DOHH2 (cell line): ENCODE measurements at regions not wholly inside any gene's neighbourhood (a gene's known extent, or its start where the extent isn't known, plus 50 kb on each side); places are given as distances from the start of the nearest gene placed in this dataset.
"Not testable (repeated sequence)": the region's sequence is repeated elsewhere in the genome, so short reads cannot be mapped to it uniquely, and the experiment has no call there.

Experiments used
- H3F3A ChIP-seq: fragments of 200-600 bp; sonication (generic), shearing (Covaris generic); 2 replicates; pipeline ENCODE4 v1.6.0; 2016; ENCODE audit warnings: antibody characterized with exemption, mild to moderate bottlenecking; ENCODE audit not compliant: control insufficient read depth, insufficient read depth
- H3K27ac ChIP-seq: fragments of 200-600 bp; sonication (generic); 2 replicates; pipeline ENCODE4 v1.5.1; 2014; ENCODE audit warnings: low read depth, mild to moderate bottlenecking, low read length, moderate library complexity
- H3K27me3 ChIP-seq: fragments of 200-600 bp; sonication (generic); 2 replicates; pipeline ENCODE4 v1.6.1; 2014; ENCODE audit warnings: mild to moderate bottlenecking, low read length, mixed read lengths; ENCODE audit not compliant: control insufficient read depth
- H3K36me3 ChIP-seq: fragments of 200-600 bp; sonication (generic); 2 replicates; pipeline ENCODE4 v1.6.1; 2014; ENCODE audit warnings: mild to moderate bottlenecking, low read length, moderate library complexity, mixed read lengths; ENCODE audit not compliant: control insufficient read depth
- H3K4me1 ChIP-seq: fragments of 200-600 bp; sonication (generic); 2 replicates; pipeline ENCODE4 v1.6.1; 2014; ENCODE audit warnings: mild to moderate bottlenecking, low read length, mixed read lengths; ENCODE audit not compliant: control insufficient read depth
- H3K4me2 ChIP-seq: fragments of 200-600 bp; sonication (generic); 2 replicates; pipeline ENCODE4 v1.6.0; 2014; ENCODE audit warnings: mild to moderate bottlenecking, low read length, moderate library complexity
- H3K4me3 ChIP-seq: fragments of 200-600 bp; sonication (generic); 2 replicates; pipeline ENCODE4 v1.5.1; 2014; ENCODE audit warnings: mild to moderate bottlenecking, low read length, mixed read lengths
- H3K79me2 ChIP-seq: fragments of 200-600 bp; sonication (generic); 2 replicates; pipeline ENCODE4 v1.6.1; 2014; ENCODE audit warnings: mild to moderate bottlenecking, low read length, mixed read lengths; ENCODE audit not compliant: control insufficient read depth
- H3K9me2 ChIP-seq: fragments of 200-600 bp; sonication (generic); replicated peaks from 2 replicates; pipeline ENCODE4 v1.6.1; 2014; ENCODE audit warnings: mild to moderate bottlenecking, low read length, mixed read lengths; ENCODE audit not compliant: control insufficient read depth
- H3K9me3 ChIP-seq: fragments of 200-600 bp; sonication (generic); 2 replicates; pipeline ENCODE4 v1.6.1; 2014; ENCODE audit warnings: antibody characterized with exemption, low read length, mixed read lengths; ENCODE audit not compliant: control insufficient read depth, insufficient read depth
- H4K20me1 ChIP-seq: fragments of 200-600 bp; sonication (generic); 2 replicates; pipeline ENCODE4 v1.6.0; 2014; ENCODE audit warnings: low read depth, mild to moderate bottlenecking, antibody characterized with exemption, low read length, moderate library complexity; ENCODE audit not compliant: control insufficient read depth, insufficient read depth
- CTCF ChIP-seq: fragments of 200-600 bp; sonication (generic); IDR thresholded peaks from one replicate; pipeline ENCODE4 v1.5.1; 2014; ENCODE audit warnings: antibody characterized with exemption, mild to moderate bottlenecking, low read depth, low read length; ENCODE audit not compliant: poor library complexity, severe bottlenecking
- EZH2phosphoT487 ChIP-seq: fragments of 200-600 bp; sonication (generic); IDR thresholded peaks from 2 replicates; pipeline ENCODE4 v1.6.1; 2017; ENCODE audit warnings: borderline replicate concordance, mild to moderate bottlenecking, antibody characterized with exemption, low read length, moderate library complexity, mixed read lengths

DNA sequence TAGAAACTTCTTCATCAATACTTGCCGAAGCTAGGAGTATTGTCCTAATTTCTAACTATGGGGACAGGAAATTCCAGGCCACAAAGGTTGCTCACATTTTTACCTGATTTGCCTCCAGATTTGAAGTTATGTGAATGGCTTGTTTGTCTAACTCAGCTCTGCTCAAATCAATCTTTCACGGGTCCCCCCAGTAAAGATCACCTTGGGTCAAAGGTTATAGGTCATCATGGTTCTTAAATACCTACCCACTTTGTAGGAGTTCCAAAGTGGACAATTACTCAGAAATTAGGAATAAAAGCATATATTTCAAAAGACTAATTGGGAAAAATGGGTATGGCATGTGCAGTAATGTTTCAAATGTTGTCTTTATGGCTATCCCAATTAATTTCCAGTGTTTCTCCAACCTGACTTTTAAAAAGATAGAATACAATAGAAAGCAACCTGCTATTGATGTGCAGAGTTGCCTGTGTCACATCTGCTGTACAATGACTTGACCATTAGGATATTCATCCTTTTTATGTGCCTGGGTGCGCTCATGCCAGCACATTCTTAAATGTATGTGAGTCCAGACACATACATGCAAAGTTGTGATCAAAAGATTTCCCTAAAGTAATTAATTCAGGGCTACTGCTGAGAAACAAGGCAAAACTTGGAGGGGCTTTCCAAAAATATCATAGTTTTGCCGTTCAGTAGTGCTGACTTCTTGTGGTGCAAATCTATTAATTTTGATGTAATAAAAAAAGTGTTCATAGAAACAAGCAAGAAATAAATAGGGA, 126.1 kb downstream of the MYCN start:
- Histone ChIP-seq H3K36me3 (no peaks in the 10 kb centered on the region), H3K4me2 (no peak overlapping the region), H3K27ac (no peak overlapping the region), H3K4me3 (no peak overlapping the region), H3K79me2 (no peaks in the 10 kb centered on the region), H3K9me2 (no peaks in the 10 kb centered on the region), H4K20me1 (no peaks in the 10 kb centered on the region), H3F3A (no peaks in the 10 kb centered on the region), H3K9me3 (peaks cover 11% of the 10 kb centered on the region), H3K4me1 (no peaks in the 10 kb centered on the region), H3K27me3 (no peaks in the 10 kb centered on the region)
- no peak for TF ChIP-seq CTCF
- TF ChIP-seq EZH2phosphoT487: no peak

DNA sequence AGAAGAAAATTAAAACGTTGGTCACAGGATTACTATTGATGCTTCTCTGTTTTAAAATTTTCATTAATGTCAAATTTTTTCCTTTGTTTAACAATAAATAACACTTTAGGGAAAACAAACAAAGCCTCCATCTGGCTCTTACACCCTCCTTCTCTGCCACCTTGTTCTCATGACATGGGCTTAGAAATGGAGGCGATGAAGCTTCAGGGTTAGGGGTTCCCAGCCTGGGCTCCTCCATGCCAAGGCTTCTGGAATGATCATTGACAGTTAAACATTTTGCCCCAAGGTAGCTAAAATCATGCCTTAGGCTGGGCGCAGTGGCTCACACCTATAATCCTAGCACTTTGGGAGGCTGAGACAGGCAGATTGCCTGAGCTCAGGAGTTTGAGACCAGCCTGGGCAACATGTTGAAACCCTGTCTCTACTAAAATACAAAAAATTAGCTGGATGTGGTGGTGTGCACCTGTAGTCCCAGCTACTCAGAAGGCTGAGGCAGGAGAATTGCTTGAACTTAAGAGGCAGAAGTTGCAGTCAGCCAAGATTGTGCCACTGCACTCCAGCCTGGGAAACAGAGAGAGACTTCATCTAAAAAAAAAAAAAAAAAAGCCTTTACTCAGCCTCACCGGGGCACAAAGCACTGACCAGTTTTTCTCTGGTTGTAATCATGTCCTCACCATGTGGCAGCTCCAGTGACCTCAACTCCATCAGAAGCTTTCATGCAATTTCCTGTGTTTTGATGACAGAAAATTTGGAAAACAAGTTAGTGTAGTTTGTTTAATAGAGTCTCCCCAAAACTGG, 125.1 kb downstream of the MYCN start:
- H3K79me2 ChIP-seq, H3K4me1 ChIP-seq, H4K20me1 ChIP-seq, H3K27me3 ChIP-seq, H3K36me3 ChIP-seq, H3K9me2 ChIP-seq, H3F3A ChIP-seq, H3K27ac ChIP-seq, H3K4me2 ChIP-seq, H3K4me3 ChIP-seq: not testable (repeated sequence)
- H3K9me3 ChIP-seq: peaks cover 11% of the 10 kb centered on the region

DNA sequence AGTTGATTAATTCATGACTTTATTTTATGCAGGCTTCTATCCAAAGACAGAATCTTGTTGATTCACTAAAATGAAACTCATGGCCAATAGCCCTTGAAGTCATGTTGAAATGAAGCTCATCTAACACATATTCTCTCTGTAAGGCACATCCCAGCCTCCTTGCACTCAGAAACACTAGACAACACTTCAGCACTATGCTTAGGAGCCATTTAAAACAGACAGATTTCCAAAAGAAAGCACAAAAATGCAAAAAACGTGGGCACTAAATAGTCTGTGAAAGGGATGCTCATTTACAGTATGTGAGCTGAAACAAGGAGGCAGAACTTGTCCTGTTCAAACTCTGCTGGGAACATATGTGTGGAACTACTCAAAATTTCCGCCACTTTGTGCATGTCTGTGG, 124.4 kb downstream of the MYCN start:
- no peaks in the 10 kb centered on the region for H3K36me3 ChIP-seq
- no peaks in the 10 kb centered on the region for H3K27me3 ChIP-seq
- H3K27ac ChIP-seq: no peak overlapping the region
- TF ChIP-seq CTCF (no peak), EZH2phosphoT487 (no peak)
- H3K9me2 ChIP-seq: no peaks in the 10 kb centered on the region
- no peak overlapping the region for H3K4me3 ChIP-seq
- H3K4me2 ChIP-seq: no peak overlapping the region
- H3K4me1 ChIP-seq: no peaks in the 10 kb centered on the region
- no peaks in the 10 kb centered on the region for H4K20me1 ChIP-seq
- H3F3A ChIP-seq: no peaks in the 10 kb centered on the region
- H3K79me2 ChIP-seq: no peaks in the 10 kb centered on the region
- peaks cover 11% of the 10 kb centered on the region for H3K9me3 ChIP-seq
